ENCODE measurements at regions not wholly inside any gene's neighbourhood (a gene's known extent, or its start where the extent isn't known, plus 50 kb on each side); places are given as distances from the start of the nearest gene placed in this dataset.
"Not testable (repeated sequence)": the region's sequence is repeated elsewhere in the genome, so short reads cannot be mapped to it uniquely, and the experiment has no call there.

GRCh38 chr9:29160763-29161353 is 1587.6 kb upstream of the C9orf72 start:
- no peak overlapping the region for H3K27ac ChIP-seq
- H3K27me3 ChIP-seq = no peaks in the 10 kb centered on the region
- H3K36me3 ChIP-seq = no peaks in the 10 kb centered on the region
- ATAC-seq = no peak
- no peaks in the 10 kb centered on the region for H3K4me1 ChIP-seq
- no peak for TF ChIP-seq POLR2A (IDR thresholded peaks at IDR 0.05)
- TF ChIP-seq CTCF (IDR thresholded peaks at IDR 0.05) = no peak
- no peak overlapping the region for H3K4me3 ChIP-seq
- no peaks in the 10 kb centered on the region for H3K9me3 ChIP-seq
- DNase-seq = no peak
- intact Hi-C loops (cut with DNase I) = no loop called here
- WGBS (ENCODE audit: insufficient coverage, low coverage, low lambda C conversion rate, missing lambda C conversion rate) = 58% methylated on average over 6 of the region's 6 CpGs

- ATAC-seq (no peak), DNase-seq (no peak)
- 54% methylated on average over 3 of the region's 3 CpGs for WGBS (ENCODE audit: insufficient coverage, low coverage, low lambda C conversion rate, missing lambda C conversion rate)
- Histone ChIP-seq H3K9me3 (no peaks in the 10 kb centered on the region), H3K27ac (no peak overlapping the region), H3K27me3 (peaks cover 0 to 4% of the 10 kb centered on the region in 2 donors), H3K4me1 (no peaks in the 10 kb centered on the region), H3K36me3 (no peaks in the 10 kb centered on the region), H3K4me3 (no peak overlapping the region)
- intact Hi-C loops (cut with DNase I) = no loop called here
- no peak for TF ChIP-seq POLR2A (IDR thresholded peaks at IDR 0.05)
- TF ChIP-seq CTCF (IDR thresholded peaks at IDR 0.05) = no peak
These were observed 1600.9 kb upstream of the C9orf72 start for GRCh38 chr9:29174136-29174535.

- Histone ChIP-seq H3K27me3 (peaks cover 0 to 4% of the 10 kb centered on the region in 2 donors), H3K36me3 (no peaks in the 10 kb centered on the region), H3K9me3 (no peaks in the 10 kb centered on the region), H3K27ac (no peak overlapping the region), H3K4me1 (no peaks in the 10 kb centered on the region), H3K4me3 (no peak overlapping the region)
- WGBS (ENCODE audit: insufficient coverage, low coverage, low lambda C conversion rate, missing lambda C conversion rate) = 28% methylated on average over 2 of the region's 2 CpGs
- DNase-seq (no peak), ATAC-seq (no peak)
- TF ChIP-seq CTCF (IDR thresholded peaks at IDR 0.05) (no peak), POLR2A (IDR thresholded peaks at IDR 0.05) (no peak)
- intact Hi-C loops (cut with DNase I) = no loop called here
These were observed 1603.0 kb upstream of the C9orf72 start for GRCh38 chr9:29176231-29176630.

DNA sequence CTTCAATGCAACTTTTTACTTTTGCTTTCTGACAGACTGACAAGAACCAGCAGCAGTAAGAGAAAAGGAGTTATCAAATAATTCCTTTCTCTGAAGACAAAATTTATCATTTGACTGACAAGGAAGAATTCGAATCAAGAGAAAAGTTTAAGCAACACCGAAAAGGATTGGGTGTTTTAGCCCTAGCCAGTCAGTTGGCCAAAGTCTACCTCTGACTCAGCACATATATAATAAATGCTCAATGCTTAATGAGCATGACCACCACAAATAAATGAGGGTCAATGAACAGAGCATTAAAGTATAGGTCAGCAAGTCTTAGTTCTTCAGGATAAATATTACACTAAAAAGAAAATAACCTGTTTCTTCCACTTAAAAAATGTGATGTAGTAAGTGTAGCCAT is 1603.5 kb upstream of the C9orf72 start:
- Histone ChIP-seq H3K27me3 (peaks cover 0 to 4% of the 10 kb centered on the region in 2 donors), H3K4me3 (no peak overlapping the region), H3K36me3 (no peaks in the 10 kb centered on the region), H3K9me3 (no peaks in the 10 kb centered on the region), H3K4me1 (no peaks in the 10 kb centered on the region), H3K27ac (no peak overlapping the region)
- intact Hi-C loops (cut with DNase I) = no loop called here
- 61% methylated on average over 2 of the region's 2 CpGs for WGBS (ENCODE audit: insufficient coverage, low coverage, low lambda C conversion rate, missing lambda C conversion rate)
- no peak for DNase-seq
- ATAC-seq = no peak
- TF ChIP-seq POLR2A (IDR thresholded peaks at IDR 0.05) = no peak
- TF ChIP-seq CTCF (IDR thresholded peaks at IDR 0.05) = no peak

- DNase-seq (no peak), ATAC-seq (no peak)
- Histone ChIP-seq H3K4me1 (no peaks in the 10 kb centered on the region), H3K27me3 (no peaks in the 10 kb centered on the region), H3K36me3 (no peaks in the 10 kb centered on the region), H3K9me3 (no peaks in the 10 kb centered on the region), H3K4me3 (no peak overlapping the region), H3K27ac (no peak overlapping the region)
- intact Hi-C loops (cut with DNase I) = no loop called here
- WGBS (ENCODE audit: insufficient coverage, low coverage, low lambda C conversion rate, missing lambda C conversion rate) = 43% methylated on average over 3 of the region's 3 CpGs
- no peak for TF ChIP-seq POLR2A (IDR thresholded peaks at IDR 0.05)
- TF ChIP-seq CTCF (IDR thresholded peaks at IDR 0.05) = no peak
These were observed 1610.7 kb upstream of the C9orf72 start for GRCh38 chr9:29183971-29184370.

- H3K36me3 ChIP-seq; H3K4me1 ChIP-seq; ATAC-seq; DNase-seq; H3K4me3 ChIP-seq; intact Hi-C loops (cut with DNase I); H3K27me3 ChIP-seq; H3K27ac ChIP-seq; H3K9me3 ChIP-seq: not testable (repeated sequence)
- WGBS (ENCODE audit: insufficient coverage, low coverage, low lambda C conversion rate, missing lambda C conversion rate) = 100% methylated on average over 1 of the region's 34 CpGs
These were observed 1615.5 kb upstream of the C9orf72 start for GRCh38 chr9:29188771-29189170.

GRCh38 chr9:29189221-29189620 is 1615.9 kb upstream of the C9orf72 start:
- ATAC-seq; intact Hi-C loops (cut with DNase I); H3K27me3 ChIP-seq; H3K4me1 ChIP-seq; H3K27ac ChIP-seq; H3K4me3 ChIP-seq; H3K36me3 ChIP-seq; DNase-seq; H3K9me3 ChIP-seq: not testable (repeated sequence)
- WGBS (ENCODE audit: insufficient coverage, low coverage, low lambda C conversion rate, missing lambda C conversion rate) = 100% methylated on average over 3 of the region's 33 CpGs

All from right lobe of liver (tissue), 6 donors.